Ascending aorta (tissue), 2 donors: ENCODE measurements at regions not wholly inside any gene's neighbourhood (a gene's known extent, or its start where the extent isn't known, plus 50 kb on each side); places are given as distances from the start of the nearest gene placed in this dataset.

ENCODE experiments used
- DNase-seq, 2 donors: peaks; one replicate each; pipeline ENCODE4 v3.0.0-alpha.2; 2019; ENCODE audit warnings: low spot score in 2 of 2
- H3K27ac ChIP-seq, 2 donors: fragments of 200-600 bp; sonication (generic); one replicate each; pipeline ENCODE4 v1.5.1; 2016 to 2017; ENCODE audit warnings: mild to moderate bottlenecking in 1 of 2
- H3K27me3 ChIP-seq: fragments of 200-600 bp; sonication (generic); one replicate; pipeline ENCODE4 v1.5.1; 2017
- H3K36me3 ChIP-seq, 2 donors: fragments of 200-600 bp; sonication (generic); one replicate each; pipeline ENCODE4 v1.5.1; 2016
- H3K4me1 ChIP-seq, 2 donors: fragments of 200-600 bp; sonication (generic); one replicate each; pipeline ENCODE4 v1.5.1; 2016 to 2017; ENCODE audit warnings: mild to moderate bottlenecking in 1 of 2
- H3K4me3 ChIP-seq, 2 donors: fragments of 200-600 bp; sonication (generic); one replicate each; pipeline ENCODE4 v1.5.1; 2016 to 2017; ENCODE audit warnings: mild to moderate bottlenecking in 1 of 2
- H3K9me3 ChIP-seq, 2 donors: fragments of 200-600 bp; sonication (generic); one replicate each; pipeline ENCODE4 v1.5.1; 2016
- intact Hi-C: fragments of 100-400 bp; cut with DNase I; formaldehyde crosslinking; loops from one replicate; pipeline ENCODE4 v1.15.1; 2023
- TF ChIP-seq, protein P1 (sequence below), 3 experiments: fragments of 200-600 bp in 2 of 3; fragments of 450-650 bp in 1 of 3; sonication (generic) in 2 of 3; IDR thresholded peaks; one replicate each; pipeline ENCODE4 v1.5.1; 2016 to 2019; ENCODE audit warnings: antibody characterized with exemption in 3 of 3, mild to moderate bottlenecking in 1 of 3, moderate library complexity in 1 of 3

DNA sequence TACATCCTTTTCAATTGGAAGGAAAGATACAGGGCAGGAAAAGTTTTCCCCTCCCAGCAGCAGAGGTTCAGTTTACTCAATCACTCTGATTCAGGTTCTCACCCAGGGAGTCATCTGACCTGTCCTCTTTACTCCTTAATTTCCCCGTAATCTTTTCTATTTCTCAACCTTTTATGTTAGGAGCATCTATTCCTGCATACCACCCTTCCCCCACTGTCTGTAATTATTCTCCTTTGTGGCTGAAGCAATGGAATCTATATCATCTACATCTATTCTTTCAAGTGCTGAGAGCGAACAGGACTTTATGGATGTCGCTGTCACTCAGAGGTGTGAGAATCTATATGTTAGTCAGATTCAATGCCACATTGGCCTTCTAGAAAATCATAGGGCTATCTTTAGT, 175.2 kb downstream of the NOL4 start:
- no peak for DNase-seq
- Histone ChIP-seq H3K4me3 (no peak overlapping the region), H3K36me3 (no peaks in the 10 kb centered on the region), H3K27me3 (no peaks in the 10 kb centered on the region), H3K27ac (no peak overlapping the region), H3K9me3 (no peaks in the 10 kb centered on the region), H3K4me1 (no peaks in the 10 kb centered on the region)
- TF ChIP-seq, protein P1, sequence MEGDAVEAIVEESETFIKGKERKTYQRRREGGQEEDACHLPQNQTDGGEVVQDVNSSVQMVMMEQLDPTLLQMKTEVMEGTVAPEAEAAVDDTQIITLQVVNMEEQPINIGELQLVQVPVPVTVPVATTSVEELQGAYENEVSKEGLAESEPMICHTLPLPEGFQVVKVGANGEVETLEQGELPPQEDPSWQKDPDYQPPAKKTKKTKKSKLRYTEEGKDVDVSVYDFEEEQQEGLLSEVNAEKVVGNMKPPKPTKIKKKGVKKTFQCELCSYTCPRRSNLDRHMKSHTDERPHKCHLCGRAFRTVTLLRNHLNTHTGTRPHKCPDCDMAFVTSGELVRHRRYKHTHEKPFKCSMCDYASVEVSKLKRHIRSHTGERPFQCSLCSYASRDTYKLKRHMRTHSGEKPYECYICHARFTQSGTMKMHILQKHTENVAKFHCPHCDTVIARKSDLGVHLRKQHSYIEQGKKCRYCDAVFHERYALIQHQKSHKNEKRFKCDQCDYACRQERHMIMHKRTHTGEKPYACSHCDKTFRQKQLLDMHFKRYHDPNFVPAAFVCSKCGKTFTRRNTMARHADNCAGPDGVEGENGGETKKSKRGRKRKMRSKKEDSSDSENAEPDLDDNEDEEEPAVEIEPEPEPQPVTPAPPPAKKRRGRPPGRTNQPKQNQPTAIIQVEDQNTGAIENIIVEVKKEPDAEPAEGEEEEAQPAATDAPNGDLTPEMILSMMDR (IDR thresholded peaks at IDR 0.05): no peak
- intact Hi-C loops: no loop called here

DNA sequence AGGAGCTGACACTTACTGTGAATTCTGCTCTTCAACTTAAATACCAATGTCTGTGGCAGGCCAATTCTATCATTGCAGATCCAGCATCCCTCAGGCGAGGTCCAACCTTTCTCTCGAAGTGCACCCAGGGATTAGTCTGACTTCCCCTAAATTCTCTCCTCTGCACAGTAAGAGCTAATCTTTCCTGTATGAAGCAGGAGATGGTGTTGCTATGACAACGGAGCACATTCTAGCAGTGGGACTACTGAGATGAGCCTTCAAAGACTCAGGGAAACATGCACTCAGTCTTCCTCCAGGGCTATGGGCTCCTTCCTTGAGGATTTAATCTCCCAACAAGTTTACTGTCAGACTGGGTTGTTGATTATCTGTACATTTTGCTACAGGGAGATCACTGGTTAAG, 176.3 kb downstream of the NOL4 start:
- Histone ChIP-seq H3K4me3 (no peak overlapping the region), H3K27me3 (no peaks in the 10 kb centered on the region), H3K9me3 (no peaks in the 10 kb centered on the region), H3K4me1 (no peaks in the 10 kb centered on the region), H3K27ac (no peak overlapping the region), H3K36me3 (no peaks in the 10 kb centered on the region)
- intact Hi-C loops: no loop called here
- TF ChIP-seq, protein P1 (IDR thresholded peaks at IDR 0.05): no peak
- DNase-seq: no peak

DNA sequence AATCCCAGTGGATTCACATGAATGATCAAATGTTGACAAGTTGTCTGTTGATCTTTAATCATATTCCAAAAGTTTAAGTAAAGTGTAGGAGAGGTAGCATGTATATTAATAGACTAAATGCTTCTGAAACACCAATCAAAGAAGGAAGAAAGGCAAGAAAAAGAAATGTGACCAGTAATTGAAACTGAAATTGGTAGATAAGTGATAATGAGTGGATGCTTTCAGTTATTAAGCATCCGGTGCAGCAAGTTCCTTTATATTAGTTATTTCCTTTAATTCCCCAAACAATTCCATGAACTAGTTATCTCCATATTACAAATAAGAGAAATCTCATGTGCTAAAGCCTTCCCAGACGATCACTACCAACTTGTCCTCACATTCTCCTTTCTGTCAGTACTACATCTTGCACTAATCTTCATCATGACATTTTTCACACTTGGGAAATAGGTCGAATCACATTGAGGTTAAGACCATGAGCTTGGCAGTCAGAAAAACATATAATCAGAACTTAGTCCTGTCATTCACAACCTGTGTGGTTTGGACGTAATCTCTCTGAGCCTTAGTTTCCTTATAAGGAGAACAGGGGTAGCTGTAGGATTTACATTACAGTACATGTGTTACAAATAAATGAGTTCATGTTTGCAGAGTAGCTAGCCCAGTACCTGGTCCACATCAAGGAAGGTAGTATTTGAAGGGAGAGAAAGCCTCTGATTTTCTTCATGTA, 182.1 kb downstream of the NOL4 start:
- intact Hi-C loops: no loop called here
- no peak for DNase-seq

DNA sequence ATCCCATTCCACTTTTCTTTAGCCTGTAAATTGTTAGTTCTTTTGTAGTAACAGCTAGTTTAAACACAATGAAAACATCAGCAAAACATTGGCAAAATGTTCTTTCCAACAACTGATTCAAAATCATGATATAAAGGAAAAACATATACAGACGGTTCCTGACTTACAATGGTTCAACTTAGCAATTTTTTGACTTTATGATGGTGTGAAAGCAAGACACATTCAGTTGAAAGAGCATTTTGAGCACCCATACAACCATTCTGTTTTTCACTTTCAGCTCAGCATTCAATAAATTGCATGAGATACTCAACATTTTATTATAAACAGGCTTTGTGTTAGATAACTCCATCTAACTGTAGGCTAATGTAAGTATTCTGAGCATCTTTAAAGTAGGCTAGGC, 185.1 kb downstream of the NOL4 start:
- H3K4me1 ChIP-seq: no peaks in the 10 kb centered on the region
- no peak overlapping the region for H3K27ac ChIP-seq
- DNase-seq: no peak
- TF ChIP-seq, protein P1 (IDR thresholded peaks at IDR 0.05): no peak
- H3K36me3 ChIP-seq: no peaks in the 10 kb centered on the region
- intact Hi-C loops: no loop called here
- H3K4me3 ChIP-seq: no peak overlapping the region
- no peaks in the 10 kb centered on the region for H3K27me3 ChIP-seq
- no peaks in the 10 kb centered on the region for H3K9me3 ChIP-seq

More for the DNA sequence above, 182.1 kb downstream of the NOL4 start:
- TF ChIP-seq, protein P1 (IDR thresholded peaks at IDR 0.05): no peak
- H3K36me3 ChIP-seq: no peaks in the 10 kb centered on the region
- no peaks in the 10 kb centered on the region for H3K9me3 ChIP-seq
- no peak overlapping the region for H3K4me3 ChIP-seq
- no peak overlapping the region for H3K27ac ChIP-seq
- no peaks in the 10 kb centered on the region for H3K27me3 ChIP-seq
- H3K4me1 ChIP-seq: no peaks in the 10 kb centered on the region

DNA sequence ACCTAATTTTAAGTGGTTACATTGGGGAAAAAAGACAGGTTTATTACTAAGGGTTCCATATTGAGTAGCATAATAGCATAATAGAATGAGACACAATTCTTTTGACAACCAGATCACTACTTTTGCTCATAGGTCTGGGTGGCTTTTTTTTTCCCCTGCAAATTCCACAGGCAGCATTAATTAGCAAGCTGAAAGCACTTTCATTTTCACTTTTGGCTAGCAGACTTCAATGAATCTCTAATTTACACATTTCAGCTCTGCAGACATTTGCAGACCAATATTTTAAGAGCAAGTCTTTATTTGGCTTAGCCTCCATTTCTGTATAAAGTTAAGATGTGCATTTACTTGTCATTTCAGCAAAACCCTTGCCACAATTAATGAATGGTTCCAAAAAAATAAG, 185.5 kb downstream of the NOL4 start:
- no peak for DNase-seq
- no peaks in the 10 kb centered on the region for H3K4me1 ChIP-seq
- H3K9me3 ChIP-seq: no peaks in the 10 kb centered on the region
- intact Hi-C loops: no loop called here
- no peaks in the 10 kb centered on the region for H3K36me3 ChIP-seq
- no peaks in the 10 kb centered on the region for H3K27me3 ChIP-seq
- H3K4me3 ChIP-seq: no peak overlapping the region
- TF ChIP-seq, protein P1 (IDR thresholded peaks at IDR 0.05): no peak
- no peak overlapping the region for H3K27ac ChIP-seq

DNA sequence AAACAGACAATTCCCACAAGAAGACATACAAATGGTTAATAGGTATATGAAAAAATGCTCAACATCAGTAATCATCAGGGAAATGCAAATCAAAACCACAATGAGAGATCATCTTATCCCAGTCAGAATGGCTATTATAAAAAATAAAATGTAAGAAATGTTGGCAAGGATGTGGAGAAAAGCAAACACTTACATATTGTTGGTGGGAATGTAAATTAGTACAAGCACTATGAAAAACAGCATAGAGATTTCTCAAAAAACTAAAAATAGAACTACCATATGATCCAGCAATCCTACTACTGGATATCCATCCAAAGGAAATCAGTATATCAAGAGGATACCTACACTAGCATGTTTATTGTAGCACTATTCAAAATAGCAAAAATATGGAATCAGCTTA, 186.6 kb downstream of the NOL4 start:
- Histone ChIP-seq H3K4me1 (no peaks in the 10 kb centered on the region), H3K27me3 (no peaks in the 10 kb centered on the region), H3K27ac (no peak overlapping the region), H3K9me3 (peaks cover 0 to 4% of the 10 kb centered on the region in 2 donors), H3K4me3 (no peak overlapping the region), H3K36me3 (no peaks in the 10 kb centered on the region)
- DNase-seq: no peak
- TF ChIP-seq, protein P1 (IDR thresholded peaks at IDR 0.05): no peak
- intact Hi-C loops: no loop called here
